ENCODE measurements at regions not wholly inside any gene's neighbourhood (a gene's known extent, or its start where the extent isn't known, plus 50 kb on each side); places are given as distances from the start of the nearest gene placed in this dataset.

DNA sequence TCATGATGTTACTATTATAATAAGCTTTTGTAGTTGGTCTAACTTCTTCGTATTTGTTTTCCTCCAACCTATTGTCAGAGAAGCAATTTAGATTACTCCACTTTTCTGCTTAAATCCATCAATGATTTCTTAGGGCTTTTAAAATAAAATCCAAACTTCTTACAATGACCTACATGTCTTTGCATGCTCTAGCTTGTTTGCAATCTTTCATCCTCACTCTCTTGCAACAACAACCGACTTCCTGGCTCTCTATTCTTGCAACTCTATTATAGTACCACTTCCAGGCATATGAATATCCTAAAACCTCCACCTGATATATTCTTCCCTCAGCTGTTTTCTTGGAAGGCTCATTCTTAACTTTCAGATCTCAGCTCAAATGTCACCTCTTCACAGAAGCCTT lies 1288.7 kb downstream of the PLA2G4A start:
- TF ChIP-seq EZH2phosphoT487 (IDR thresholded peaks at IDR 0.05; ENCODE audit: insufficient read depth, low read depth) (no peak), EZH2 (IDR thresholded peaks at IDR 0.05; ENCODE audit: insufficient read depth, poor library complexity, severe bottlenecking) (no peak)
